Fibroblast of the aortic adventitia (primary cell): ENCODE measurements at regions not wholly inside any gene's neighbourhood (a gene's known extent, or its start where the extent isn't known, plus 50 kb on each side); places are given as distances from the start of the nearest gene placed in this dataset.

Experiments used
- DNase-seq: peaks from one replicate; pipeline ENCODE4 v3.0.0-alpha.2; 2010; ENCODE audit warnings: low read depth
- H3K4me3 ChIP-seq: 2 replicates; pipeline ENCODE4 v1.5.1; 2011; ENCODE audit warnings: low read depth, mild to moderate bottlenecking, control low read depth, low read length, moderate library complexity
- CTCF ChIP-seq: IDR thresholded peaks from 2 replicates; pipeline ENCODE4 v1.5.1; 2011; ENCODE audit warnings: mild to moderate bottlenecking, low read length, control low read depth, inconsistent platforms; ENCODE audit not compliant: insufficient read depth

- no peak overlapping the region for H3K4me3 ChIP-seq
- TF ChIP-seq CTCF, result no peak
- DNase-seq, result peak; percentile 96
Observed at GRCh38 chr7:121544726-121545125, 148.6 kb upstream of the FAM3C start.

DNA sequence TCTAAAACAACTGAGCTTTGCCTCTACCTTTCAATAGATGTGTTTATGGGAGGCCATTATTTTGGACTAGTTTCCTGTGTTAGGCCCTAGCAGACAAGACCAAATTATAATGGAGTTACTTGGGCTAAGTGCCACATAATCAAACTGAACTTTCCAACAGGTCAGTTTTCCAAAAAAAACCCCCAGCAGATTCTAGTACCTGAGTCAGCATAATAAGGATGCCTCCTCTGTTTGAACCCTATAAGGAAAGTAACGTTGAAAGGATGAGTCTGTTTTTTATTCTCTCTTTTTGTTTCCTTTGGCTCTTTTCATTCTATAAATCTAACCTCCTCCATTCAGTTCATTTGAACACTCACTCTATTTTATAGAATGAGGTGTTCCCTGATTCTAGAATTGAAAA is 148.1 kb upstream of the FAM3C start:
- TF ChIP-seq CTCF, result no peak
- H3K4me3 ChIP-seq, result no peak overlapping the region
- no peak for DNase-seq

GRCh38 chr7:121541457-121541856 is 145.3 kb upstream of the FAM3C start:
- no peak for TF ChIP-seq CTCF
- no peak overlapping the region for H3K4me3 ChIP-seq
- no peak for DNase-seq

DNA sequence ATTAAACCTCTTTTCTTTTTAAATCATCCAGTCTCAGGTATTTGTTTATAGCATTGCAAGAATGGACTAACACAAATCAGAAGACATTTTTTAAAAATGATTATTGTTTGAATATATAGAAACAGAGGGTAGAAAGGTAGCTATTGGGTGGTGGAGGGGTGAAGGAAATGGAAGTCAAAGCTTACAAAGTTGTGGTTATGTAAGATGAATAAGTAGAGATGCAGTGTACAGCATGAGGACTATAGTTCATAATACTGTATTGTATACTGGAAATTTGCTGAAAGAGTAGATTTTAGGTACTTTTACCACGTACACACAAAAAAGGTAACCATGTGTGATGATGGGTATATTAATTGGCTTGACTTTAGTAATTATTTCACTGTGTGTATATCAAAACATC is 144.0 kb upstream of the FAM3C start:
- DNase-seq, result no peak
- H3K4me3 ChIP-seq, result no peak overlapping the region
- no peak for TF ChIP-seq CTCF

DNA sequence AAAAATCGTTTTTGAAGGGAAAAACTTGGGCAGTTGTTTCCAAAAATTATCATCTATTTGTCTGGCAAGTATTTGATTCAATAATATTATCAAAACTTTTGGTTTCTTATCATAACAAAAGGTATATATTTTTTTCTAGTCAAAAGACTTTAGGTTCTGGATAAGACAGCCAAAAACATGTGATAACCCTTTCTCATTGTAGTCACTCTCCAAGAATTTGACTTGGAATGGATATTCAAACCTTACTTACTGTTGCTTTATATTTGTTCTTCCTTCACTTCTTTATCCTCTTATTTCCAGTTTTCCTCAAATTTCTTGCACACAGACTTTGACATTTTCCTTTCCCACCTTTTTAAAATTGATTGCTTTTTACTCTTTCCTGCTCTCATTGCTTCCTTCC is 140.9 kb upstream of the FAM3C start:
- peak; percentile 56 for DNase-seq
- no peak overlapping the region for H3K4me3 ChIP-seq
- TF ChIP-seq CTCF, result no peak

DNA sequence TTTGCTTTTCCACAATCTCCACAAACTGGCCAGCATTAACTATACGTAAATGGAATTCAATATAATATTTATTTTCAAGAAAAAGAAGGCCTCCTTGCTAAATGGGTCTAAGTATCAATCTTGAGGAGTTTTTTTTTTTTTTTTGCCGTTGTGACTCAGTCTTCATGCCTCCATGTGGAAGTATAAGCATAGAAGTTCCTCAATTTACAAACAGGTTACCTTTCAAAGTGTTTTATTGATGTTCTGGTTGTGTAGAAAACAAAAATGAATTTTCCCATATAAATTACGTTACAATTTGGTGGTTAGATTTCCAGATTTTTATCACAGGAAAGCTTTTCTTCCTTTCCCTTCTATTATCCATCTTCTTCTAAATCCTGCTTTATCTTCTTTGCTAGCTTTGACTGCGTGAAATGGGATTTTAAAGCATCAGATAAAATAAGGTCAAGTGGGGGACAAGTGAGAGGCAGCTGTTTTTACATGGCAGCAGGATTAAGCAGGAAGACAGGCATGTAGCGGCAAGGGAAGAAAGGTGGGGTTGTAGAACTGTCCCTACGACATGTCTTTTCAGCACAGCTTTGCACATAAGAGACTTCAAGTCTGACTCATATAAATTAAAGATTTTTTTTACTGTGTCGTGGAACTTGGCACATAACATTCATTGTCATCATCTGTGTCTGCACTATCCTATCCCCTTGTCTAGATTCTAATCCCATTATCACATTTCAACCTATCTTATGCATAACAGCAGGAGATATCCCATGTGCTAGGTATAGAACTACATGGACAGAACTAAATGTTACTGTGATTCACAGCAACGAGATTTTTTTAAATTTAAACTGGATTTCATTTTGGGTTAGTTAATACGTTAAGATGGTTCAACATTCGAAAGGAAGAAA is 135.3 kb upstream of the FAM3C start:
- no peak for DNase-seq
- TF ChIP-seq CTCF, result no peak
- no peak overlapping the region for H3K4me3 ChIP-seq
